GM19023 (cell line): ENCODE measurements at regions not wholly inside any gene's neighbourhood (a gene's known extent, or its start where the extent isn't known, plus 50 kb on each side); places are given as distances from the start of the nearest gene placed in this dataset.

Experiments used
- ATAC-seq: cut with Tn5 transposase; IDR thresholded peaks from one replicate; pipeline ENCODE4 v1.9.1; 2021; ENCODE audit warnings: mild to moderate bottlenecking, moderate library complexity; ENCODE audit not compliant: unreplicated experiment

GRCh38 chr4:124018383-124019317 is 622.1 kb downstream of the SPRY1 start:
- peak; percentile 98 for ATAC-seq

GRCh38 chr4:124019749-124020549 is 623.4 kb downstream of the SPRY1 start:
- ATAC-seq, result no peak

GRCh38 chr4:124025000-124025399 is 628.4 kb downstream of the SPRY1 start:
- ATAC-seq, result no peak

- ATAC-seq, result no peak
These were observed 628.8 kb downstream of the SPRY1 start for GRCh38 chr4:124025428-124025827.

- ATAC-seq, result no peak
These were observed 631.6 kb downstream of the SPRY1 start for GRCh38 chr4:124028182-124028581.

- ATAC-seq, result no peak
These were observed 633.6 kb downstream of the SPRY1 start for GRCh38 chr4:124030147-124030546.

GRCh38 chr4:124032035-124032434 is 635.4 kb downstream of the SPRY1 start:
- ATAC-seq, result no peak

- ATAC-seq, result no peak
These were observed 638.9 kb downstream of the SPRY1 start for GRCh38 chr4:124035364-124036041.

- ATAC-seq, result no peak
These were observed 640.6 kb downstream of the SPRY1 start for GRCh38 chr4:124037236-124037635.

- no peak for ATAC-seq
These were observed 647.7 kb downstream of the SPRY1 start for GRCh38 chr4:124044330-124044729.

- no peak for ATAC-seq
These were observed 648.3 kb downstream of the SPRY1 start for GRCh38 chr4:124044867-124045266.

GRCh38 chr4:124046190-124046589 is 649.6 kb downstream of the SPRY1 start:
- ATAC-seq, result no peak

- no peak for ATAC-seq
These were observed 657.4 kb downstream of the SPRY1 start for GRCh38 chr4:124053872-124054538.

- no peak for ATAC-seq
These were observed 657.2 kb downstream of the ANKRD50 start for GRCh38 chr4:124055336-124055735.

GRCh38 chr4:124055896-124056295 is 656.6 kb downstream of the ANKRD50 start:
- ATAC-seq, result no peak

- ATAC-seq, result peak; percentile 66
These were observed 652.1 kb downstream of the ANKRD50 start for GRCh38 chr4:124060261-124060918.

- no peak for ATAC-seq
These were observed 651.1 kb downstream of the ANKRD50 start for GRCh38 chr4:124061413-124061812.

GRCh38 chr4:124065422-124065821 is 647.1 kb downstream of the ANKRD50 start:
- ATAC-seq, result no peak

- ATAC-seq, result no peak
These were observed 646.6 kb downstream of the ANKRD50 start for GRCh38 chr4:124065936-124066335.

- ATAC-seq, result no peak
These were observed 645.9 kb downstream of the ANKRD50 start for GRCh38 chr4:124066595-124066994.
